ENCODE measurements at regions not wholly inside any gene's neighbourhood (a gene's known extent, or its start where the extent isn't known, plus 50 kb on each side); places are given as distances from the start of the nearest gene placed in this dataset.

GRCh38 chr2:125427721-125428315 is 1228.1 kb upstream of the GYPC start:
- POLR2A ChIA-PET: no interaction called here
- Mint-ChIP-seq H3K27ac (no peak overlapping the region), H3K27me3 (no peaks in the 10 kb centered on the region), H3K4me1 (no peaks in the 10 kb centered on the region), H3K9me3 (peaks cover 0 to 12% (median 2%) of the 10 kb centered on the region in 9 donors), H3K36me3 (no peaks in the 10 kb centered on the region), H3K4me3 (no peak overlapping the region)
- ATAC-seq (no peak), DNase-seq (no peak)

GRCh38 chr2:125444106-125444505 is 1211.9 kb upstream of the GYPC start:
- DNase-seq: no peak
- POLR2A ChIA-PET: no interaction called here
- ATAC-seq: no peak
- Mint-ChIP-seq H3K4me1 (no peaks in the 10 kb centered on the region), H3K4me3 (no peak overlapping the region), H3K9me3 (peaks cover 0 to 26% (median 4%) of the 10 kb centered on the region in 9 donors), H3K27ac (no peak overlapping the region), H3K36me3 (no peaks in the 10 kb centered on the region), H3K27me3 (no peaks in the 10 kb centered on the region)

- POLR2A ChIA-PET: no interaction called here
- Mint-ChIP-seq H3K9me3 (peaks cover 0 to 31% (median 4%) of the 10 kb centered on the region in 9 donors), H3K27me3 (no peaks in the 10 kb centered on the region), H3K4me1 (no peaks in the 10 kb centered on the region), H3K27ac (no peak overlapping the region), H3K36me3 (no peaks in the 10 kb centered on the region), H3K4me3 (no peak overlapping the region)
- ATAC-seq (no peak), DNase-seq (no peak)
These were observed 1210.5 kb upstream of the GYPC start for GRCh38 chr2:125445495-125445894.

GRCh38 chr2:125450092-125450491 is 1205.9 kb upstream of the GYPC start:
- H3K9me3 Mint-ChIP-seq: peaks cover 0 to 31% (median 9%) of the 10 kb centered on the region in 9 donors

GRCh38 chr2:125455110-125455509 is 1200.8 kb upstream of the GYPC start:
- POLR2A ChIA-PET: no interaction called here
- Mint-ChIP-seq H3K4me3 (no peak overlapping the region), H3K27me3 (no peaks in the 10 kb centered on the region), H3K27ac (no peak overlapping the region), H3K4me1 (no peaks in the 10 kb centered on the region), H3K9me3 (peaks cover 0 to 20% (median 4%) of the 10 kb centered on the region in 9 donors), H3K36me3 (no peaks in the 10 kb centered on the region)
- ATAC-seq: no peak
- DNase-seq: no peak

More at GRCh38 chr2:125450092-125450491, 1205.9 kb upstream of the GYPC start:
- Mint-ChIP-seq H3K4me3 (no peak overlapping the region), H3K36me3 (no peaks in the 10 kb centered on the region), H3K4me1 (no peaks in the 10 kb centered on the region), H3K27me3 (no peaks in the 10 kb centered on the region), H3K27ac (no peak overlapping the region)
- no peak for ATAC-seq
- DNase-seq: no peak
- POLR2A ChIA-PET: no interaction called here

- Mint-ChIP-seq H3K36me3 (no peaks in the 10 kb centered on the region), H3K9me3 (peaks cover 0 to 15% (median 4%) of the 10 kb centered on the region in 9 donors), H3K27me3 (peaks cover 0 to 3% (median 0%) of the 10 kb centered on the region in 5 donors), H3K4me3 (no peak overlapping the region), H3K4me1 (no peaks in the 10 kb centered on the region), H3K27ac (no peak overlapping the region)
- no peak for DNase-seq
- POLR2A ChIA-PET: no interaction called here
- ATAC-seq: no peak
These were observed 1199.1 kb upstream of the GYPC start for GRCh38 chr2:125456693-125457363.

GRCh38 chr2:125471963-125472362 is 1184.0 kb upstream of the GYPC start:
- POLR2A ChIA-PET: no interaction called here
- DNase-seq (no peak), ATAC-seq (no peak)
- Mint-ChIP-seq H3K4me3 (no peak overlapping the region), H3K27ac (no peak overlapping the region), H3K9me3 (peaks cover 6 to 35% (median 15%) of the 10 kb centered on the region in 9 donors), H3K4me1 (peaks cover 0 to 2% (median 0%) of the 10 kb centered on the region in 4 donors), H3K36me3 (peaks cover 0 to 8% (median 0%) of the 10 kb centered on the region in 3 donors), H3K27me3 (no peaks in the 10 kb centered on the region)

- Mint-ChIP-seq H3K27me3 (no peaks in the 10 kb centered on the region), H3K36me3 (peaks cover 0 to 8% (median 0%) of the 10 kb centered on the region in 3 donors), H3K9me3 (peaks cover 0 to 30% (median 20%) of the 10 kb centered on the region in 9 donors), H3K4me1 (peaks cover 0 to 2% (median 0%) of the 10 kb centered on the region in 4 donors), H3K4me3 (no peak overlapping the region), H3K27ac (no peak overlapping the region)
- ATAC-seq: no peak
- DNase-seq: no peak
- POLR2A ChIA-PET: no interaction called here
These were observed 1176.8 kb upstream of the GYPC start for GRCh38 chr2:125479143-125479636.

- POLR2A ChIA-PET: no interaction called here
- H3K27me3 Mint-ChIP-seq: no peaks in the 10 kb centered on the region
These were observed 1165.7 kb upstream of the GYPC start for GRCh38 chr2:125490308-125490707.

GRCh38 chr2:125491663-125492062 is 1164.3 kb upstream of the GYPC start:
- POLR2A ChIA-PET: no interaction called here
- Mint-ChIP-seq H3K9me3 (peaks cover 3 to 21% (median 10%) of the 10 kb centered on the region in 9 donors), H3K4me1 (no peaks in the 10 kb centered on the region), H3K36me3 (no peaks in the 10 kb centered on the region), H3K4me3 (no peak overlapping the region), H3K27me3 (no peaks in the 10 kb centered on the region), H3K27ac (no peak overlapping the region)
- ATAC-seq: no peak
- DNase-seq: no peak

More at GRCh38 chr2:125490308-125490707, 1165.7 kb upstream of the GYPC start:
- DNase-seq (no peak), ATAC-seq (no peak)
- Mint-ChIP-seq H3K4me3 (no peak overlapping the region), H3K27ac (no peak overlapping the region), H3K36me3 (no peaks in the 10 kb centered on the region), H3K4me1 (no peaks in the 10 kb centered on the region), H3K9me3 (peaks cover 3 to 27% (median 10%) of the 10 kb centered on the region in 9 donors)

GRCh38 chr2:125512313-125512712 is 1143.6 kb upstream of the GYPC start:
- Mint-ChIP-seq H3K4me3 (no peak overlapping the region), H3K27ac (no peak overlapping the region), H3K36me3 (peaks cover 0 to 4% (median 0%) of the 10 kb centered on the region in 3 donors), H3K27me3 (peaks cover 0 to 7% (median 0%) of the 10 kb centered on the region in 5 donors), H3K4me1 (no peaks in the 10 kb centered on the region), H3K9me3 (peaks cover 4 to 32% (median 13%) of the 10 kb centered on the region in 9 donors)
- POLR2A ChIA-PET: no interaction called here
- no peak for ATAC-seq
- DNase-seq: no peak

GRCh38 chr2:125516496-125517109 is 1139.4 kb upstream of the GYPC start:
- peaks cover 2 to 53% (median 13%) of the 10 kb centered on the region in 9 donors for H3K9me3 Mint-ChIP-seq
- ATAC-seq: no peak
- POLR2A ChIA-PET: no interaction called here
- H3K4me3 Mint-ChIP-seq: no peak overlapping the region
- no peaks in the 10 kb centered on the region for H3K4me1 Mint-ChIP-seq
- H3K27ac Mint-ChIP-seq: no peak overlapping the region
- peaks cover 0 to 4% (median 0%) of the 10 kb centered on the region in 3 donors for H3K36me3 Mint-ChIP-seq
- DNase-seq: no peak
- no peaks in the 10 kb centered on the region for H3K27me3 Mint-ChIP-seq

GRCh38 chr2:125526093-125526492 is 1129.9 kb upstream of the GYPC start:
- no peaks in the 10 kb centered on the region for H3K27me3 Mint-ChIP-seq
- POLR2A ChIA-PET: no interaction called here

More at GRCh38 chr2:125526093-125526492, 1129.9 kb upstream of the GYPC start:
- H3K36me3 Mint-ChIP-seq: no peaks in the 10 kb centered on the region
- DNase-seq (no peak), ATAC-seq (no peak)
- no peak overlapping the region for H3K4me3 Mint-ChIP-seq
- no peaks in the 10 kb centered on the region for H3K4me1 Mint-ChIP-seq
- H3K9me3 Mint-ChIP-seq: peaks cover 0 to 16% (median 3%) of the 10 kb centered on the region in 9 donors
- no peak overlapping the region for H3K27ac Mint-ChIP-seq

Data from naive thymus-derived CD8-positive, alpha-beta T cell (primary cell).